Effector memory CD8-positive, alpha-beta T cell (primary cell): ENCODE measurements at regions not wholly inside any gene's neighbourhood (a gene's known extent, or its start where the extent isn't known, plus 50 kb on each side); places are given as distances from the start of the nearest gene placed in this dataset.
A peak's percentile ranks its signal among the peaks of the same experiment; 100 is the strongest.
"Not testable (repeated sequence)": the region's sequence is repeated elsewhere in the genome, so short reads cannot be mapped to it uniquely, and the experiment has no call there.

ENCODE experiments used
- ATAC-seq: fragments of 150-1000 bp; cut with Tn5 transposase; replicated peaks from 2 replicates; pipeline ENCODE4 v1.10.0; 2021; ENCODE audit warnings: mild to moderate bottlenecking, moderate library complexity
- DNase-seq, 3 experiments: peaks; one replicate each; pipeline ENCODE4 v3.0.0; 2021
- H3K27ac Mint-ChIP-seq, 2 donors: one replicate each; pipeline ENCODE4 v1.8.0; 2022; ENCODE audit warnings: mild to moderate bottlenecking in 2 of 2, mixed read lengths in 2 of 2, moderate library complexity in 2 of 2
- H3K27me3 Mint-ChIP-seq, 2 donors: one replicate each; pipeline ENCODE4 v1.8.0; 2022; ENCODE audit warnings: mixed read lengths in 2 of 2
- H3K36me3 Mint-ChIP-seq: one replicate; pipeline ENCODE4 v1.8.0; 2022; ENCODE audit warnings: mild to moderate bottlenecking, moderate library complexity, mixed read lengths; ENCODE audit not compliant: insufficient read depth
- H3K4me1 Mint-ChIP-seq, 2 donors: one replicate each; pipeline ENCODE4 v1.8.0; 2022; ENCODE audit warnings: low read depth in 2 of 2, mixed read lengths in 2 of 2
- H3K4me3 Mint-ChIP-seq, 2 donors: one replicate each; pipeline ENCODE4 v1.8.0; 2022; ENCODE audit warnings: mild to moderate bottlenecking in 2 of 2, mixed read lengths in 2 of 2, moderate library complexity in 2 of 2
- H3K9me3 Mint-ChIP-seq, 2 donors: one replicate each; pipeline ENCODE4 v1.8.0; 2022; ENCODE audit warnings: mixed read lengths in 2 of 2

DNA sequence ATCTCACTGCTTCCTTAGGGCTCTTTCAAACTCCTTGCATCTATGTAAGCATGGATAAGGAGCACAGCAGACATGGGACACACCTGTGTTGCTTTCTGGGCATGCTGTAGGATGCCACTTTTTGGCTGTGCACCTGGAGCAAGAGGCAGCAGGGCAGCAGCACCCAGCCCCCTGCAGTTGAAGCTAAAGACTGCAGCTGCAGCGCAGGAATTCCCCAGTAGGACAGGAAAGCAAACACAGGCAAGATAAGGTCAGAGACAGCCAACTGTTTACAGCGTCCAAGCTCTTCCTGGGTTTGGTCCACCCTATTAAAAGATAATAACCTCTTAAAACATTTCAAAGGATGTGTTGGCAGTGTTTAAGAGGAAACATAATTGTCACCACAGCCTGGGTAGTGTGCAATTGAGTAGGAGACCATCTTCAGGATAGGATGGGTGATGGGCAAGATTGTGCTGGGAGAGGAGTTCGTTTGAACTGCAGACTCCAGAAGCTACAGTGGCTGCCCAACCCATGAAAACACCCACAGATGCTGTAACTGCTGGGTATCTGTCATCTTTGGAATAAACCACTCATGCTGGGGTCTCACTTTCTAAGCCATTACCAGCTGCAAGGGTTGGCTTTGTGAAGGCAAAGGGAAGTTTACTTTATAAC lies 242.3 kb upstream of the PLGLB1 start:
- not testable (repeated sequence) for H3K36me3 Mint-ChIP-seq, DNase-seq, H3K4me3 Mint-ChIP-seq, H3K9me3 Mint-ChIP-seq, H3K27me3 Mint-ChIP-seq, ATAC-seq, H3K27ac Mint-ChIP-seq, H3K4me1 Mint-ChIP-seq

DNA sequence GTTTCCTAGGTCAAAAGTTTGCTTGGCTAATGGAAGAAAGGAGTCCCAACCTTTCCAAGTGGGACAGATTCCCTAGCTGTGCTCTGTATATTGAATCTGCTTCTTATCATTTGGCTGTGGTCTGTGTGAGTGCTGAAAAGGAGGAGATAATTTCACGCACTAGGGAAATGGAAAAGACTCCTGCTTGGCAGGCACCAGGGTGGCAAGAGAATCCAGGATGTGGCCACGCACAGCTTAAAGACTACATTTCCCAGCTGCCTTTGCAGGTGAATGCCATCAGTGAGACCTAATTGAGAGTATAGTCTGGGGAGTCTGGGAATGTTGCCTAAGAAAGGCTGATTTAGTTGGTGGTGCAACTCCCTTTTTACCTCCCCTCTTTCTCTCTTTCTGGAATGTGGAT lies 253.5 kb upstream of the PLGLB1 start:
- H3K9me3 Mint-ChIP-seq, H3K27me3 Mint-ChIP-seq, H3K4me1 Mint-ChIP-seq, H3K4me3 Mint-ChIP-seq, ATAC-seq, DNase-seq, H3K27ac Mint-ChIP-seq, H3K36me3 Mint-ChIP-seq: not testable (repeated sequence)

DNA sequence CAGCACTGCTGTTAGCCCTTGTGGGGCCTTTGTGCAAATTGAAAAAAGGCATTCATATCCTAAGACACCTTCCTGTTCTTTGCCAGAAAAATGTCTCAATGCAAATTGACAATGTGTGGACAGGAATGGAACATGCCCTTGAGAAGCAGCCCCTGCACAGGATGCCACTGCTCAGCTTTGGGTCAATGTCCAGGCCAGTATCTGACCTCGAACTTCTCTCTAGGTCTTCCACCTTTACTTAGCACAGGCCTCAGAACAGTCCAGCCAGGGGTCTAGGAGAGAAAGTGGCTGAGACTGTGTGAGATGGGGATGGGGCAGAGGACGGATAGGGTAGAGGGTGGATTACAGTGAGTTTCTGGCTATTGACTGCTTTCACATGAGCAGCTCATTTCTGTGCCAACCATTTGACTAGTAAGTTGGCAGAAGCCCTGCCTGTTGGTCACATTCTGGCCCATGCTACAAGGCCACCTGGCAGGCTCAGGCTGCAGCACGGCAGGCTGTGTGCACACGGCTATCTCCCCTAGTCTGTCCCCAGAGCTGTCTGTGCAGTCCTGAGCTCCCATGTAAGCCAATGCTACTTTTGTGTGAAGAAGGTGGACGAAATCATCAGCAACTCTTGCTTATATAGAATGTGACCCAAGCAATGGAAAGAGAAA lies 254.5 kb upstream of the PLGLB1 start:
- not testable (repeated sequence) for H3K4me3 Mint-ChIP-seq, H3K9me3 Mint-ChIP-seq, DNase-seq, ATAC-seq, H3K27me3 Mint-ChIP-seq, H3K36me3 Mint-ChIP-seq, H3K4me1 Mint-ChIP-seq, H3K27ac Mint-ChIP-seq

DNA sequence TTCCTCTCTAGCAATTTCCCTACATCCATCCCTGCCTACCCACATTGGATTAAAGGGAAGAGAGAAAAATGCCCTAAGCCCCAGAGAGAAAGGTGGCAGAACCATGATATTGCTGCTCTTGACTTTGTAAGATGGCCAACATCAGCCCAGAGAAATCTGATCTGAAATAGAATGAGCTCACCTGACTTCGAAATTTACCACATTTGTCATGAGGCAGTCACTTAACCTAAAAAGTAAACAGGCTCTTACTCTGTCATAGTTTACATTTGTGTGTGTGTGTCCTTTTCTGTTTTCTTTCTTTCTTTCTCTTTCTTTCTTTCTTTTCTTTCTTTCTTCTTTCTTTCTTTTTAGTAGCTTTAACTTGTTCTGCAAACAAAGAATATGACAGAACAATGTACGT lies 255.0 kb upstream of the PLGLB1 start:
- H3K4me3 Mint-ChIP-seq, result not testable (repeated sequence)

DNA sequence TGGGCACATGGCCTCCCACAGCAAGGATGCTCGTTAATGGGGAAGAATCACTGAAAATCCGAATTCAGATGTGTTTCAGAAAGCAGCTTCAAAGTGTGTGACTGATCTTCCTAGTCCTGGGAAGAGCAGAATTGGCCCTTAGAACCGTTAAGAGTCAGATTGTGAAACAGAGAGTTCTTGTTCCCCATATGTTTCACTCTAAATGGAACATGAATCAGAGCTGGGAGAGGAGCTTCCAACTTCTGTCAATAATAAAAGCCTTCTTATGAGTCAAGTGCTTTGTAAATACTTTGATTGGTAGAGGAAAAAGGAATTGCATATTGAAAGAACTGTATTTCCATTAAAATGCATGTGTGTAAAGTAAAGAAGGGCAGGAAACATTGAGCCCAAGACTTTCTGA lies 256.1 kb upstream of the PLGLB1 start:
- not testable (repeated sequence) for H3K4me1 Mint-ChIP-seq, DNase-seq, H3K4me3 Mint-ChIP-seq, ATAC-seq, H3K36me3 Mint-ChIP-seq, H3K27ac Mint-ChIP-seq, H3K27me3 Mint-ChIP-seq, H3K9me3 Mint-ChIP-seq

More for the DNA sequence above, 255.0 kb upstream of the PLGLB1 start:
- not testable (repeated sequence) for H3K9me3 Mint-ChIP-seq, DNase-seq, H3K36me3 Mint-ChIP-seq, H3K4me1 Mint-ChIP-seq, H3K27me3 Mint-ChIP-seq, H3K27ac Mint-ChIP-seq, ATAC-seq

DNA sequence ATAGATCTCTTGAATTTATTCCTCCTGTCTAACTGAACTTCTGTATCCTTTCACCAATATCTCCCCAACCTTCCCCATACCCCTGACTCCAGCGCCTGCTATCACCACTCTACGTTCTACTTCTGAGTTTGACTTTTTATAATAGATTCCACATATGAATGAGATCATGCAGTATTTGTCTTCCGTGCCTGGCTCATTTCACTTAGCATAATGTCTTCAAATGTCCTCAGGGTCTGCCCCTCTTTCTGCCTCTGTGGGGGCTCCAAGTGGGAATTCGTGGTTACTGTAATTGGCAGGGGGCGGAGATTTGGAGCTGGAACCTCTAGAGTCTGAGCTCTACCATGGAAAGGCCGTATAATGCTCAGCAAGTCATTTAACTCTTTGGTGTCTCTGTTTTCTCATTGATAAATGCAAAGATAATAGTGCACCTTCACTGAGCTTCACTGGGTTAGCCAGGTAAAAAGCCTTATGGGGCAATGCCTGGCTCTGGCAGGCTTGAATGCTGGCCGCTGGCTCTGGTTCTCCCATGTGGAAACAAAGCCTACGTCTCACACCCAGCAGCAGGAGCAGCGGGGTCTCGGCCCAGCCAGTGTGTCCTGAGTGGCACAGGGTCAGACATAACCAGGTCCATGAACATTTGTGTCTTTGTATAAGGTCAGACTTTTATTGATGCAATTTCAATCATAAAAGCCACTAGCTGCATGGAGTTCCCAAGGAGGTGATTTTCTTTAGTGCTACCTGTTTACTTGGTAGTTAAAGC lies 259.1 kb upstream of the PLGLB1 start:
- H3K36me3 Mint-ChIP-seq, H3K27me3 Mint-ChIP-seq, DNase-seq, H3K4me3 Mint-ChIP-seq, H3K4me1 Mint-ChIP-seq, ATAC-seq, H3K27ac Mint-ChIP-seq, H3K9me3 Mint-ChIP-seq: not testable (repeated sequence)

DNA sequence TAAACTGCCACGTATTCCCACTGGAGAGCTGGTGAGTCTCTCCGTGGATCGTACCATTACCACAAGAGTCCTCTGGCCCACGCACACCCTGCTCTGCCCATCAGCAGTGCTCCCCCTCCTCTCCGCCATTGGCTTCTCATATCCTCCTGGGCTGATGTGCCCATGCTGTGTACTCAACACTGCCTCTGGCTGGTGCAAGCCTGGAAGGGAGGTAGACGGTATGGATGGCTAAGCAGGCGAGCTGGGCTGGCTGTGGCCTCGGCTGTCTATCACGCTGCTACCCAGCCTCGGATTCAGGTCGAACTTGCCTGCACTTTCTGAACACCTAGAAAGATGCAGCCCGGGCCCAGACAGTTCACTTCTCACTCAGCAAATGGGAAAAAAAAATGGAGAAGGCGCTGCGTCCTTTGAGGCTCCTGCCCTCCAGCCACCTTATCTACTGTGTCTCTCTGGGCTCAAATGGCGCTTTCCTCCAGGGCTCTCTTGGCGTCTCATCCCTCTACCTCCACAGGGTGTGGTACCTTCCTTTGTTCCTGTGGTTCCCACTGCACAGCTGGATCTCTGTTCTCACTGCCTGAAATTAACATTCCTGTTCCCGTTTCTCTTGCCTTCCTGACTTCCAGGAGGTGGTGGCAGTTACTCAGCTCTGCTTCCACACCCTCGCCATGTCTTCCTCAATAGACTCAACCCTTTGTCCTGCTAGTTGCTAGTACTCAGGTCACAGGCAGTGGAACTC lies 262.3 kb upstream of the PLGLB1 start:
- not testable (repeated sequence) for DNase-seq, ATAC-seq, H3K27ac Mint-ChIP-seq, H3K36me3 Mint-ChIP-seq, H3K4me1 Mint-ChIP-seq, H3K4me3 Mint-ChIP-seq, H3K27me3 Mint-ChIP-seq, H3K9me3 Mint-ChIP-seq

DNA sequence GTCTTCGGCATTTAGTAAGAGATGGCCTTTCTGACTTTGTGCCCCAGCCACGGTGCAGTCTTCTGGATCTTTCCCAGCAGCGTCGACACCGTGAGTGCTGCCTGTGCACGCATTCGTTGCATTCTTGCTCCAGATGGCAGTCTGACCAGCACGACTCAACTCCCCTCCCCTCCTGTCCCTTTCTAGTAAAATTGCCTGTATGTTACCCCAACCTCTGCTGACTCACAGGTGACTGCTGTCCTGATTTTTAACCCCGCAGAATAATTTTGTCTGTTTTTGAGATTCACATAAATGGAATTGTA lies 262.8 kb upstream of the PLGLB1 start:
- not testable (repeated sequence) for H3K9me3 Mint-ChIP-seq, H3K27ac Mint-ChIP-seq, H3K4me3 Mint-ChIP-seq, DNase-seq, H3K36me3 Mint-ChIP-seq, H3K4me1 Mint-ChIP-seq, H3K27me3 Mint-ChIP-seq, ATAC-seq

DNA sequence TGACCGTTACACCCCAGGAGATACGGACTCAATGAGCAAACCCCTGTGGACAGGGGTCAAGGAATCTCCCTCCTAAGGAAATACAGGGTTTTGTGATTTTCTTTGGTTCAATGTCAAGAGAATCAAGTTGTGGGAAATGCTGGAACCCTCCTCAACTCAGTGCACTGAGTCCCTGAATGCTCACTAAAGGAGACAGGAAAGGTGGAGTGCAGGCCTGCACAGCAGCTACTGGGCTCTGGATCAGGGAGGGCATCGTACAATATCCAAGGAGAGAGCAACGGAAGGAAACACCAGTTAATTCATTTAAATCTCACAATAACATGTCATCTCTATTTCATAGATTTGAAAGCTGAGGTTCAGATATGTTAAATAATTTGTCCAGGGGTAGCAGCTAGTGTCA lies 263.5 kb upstream of the PLGLB1 start:
- not testable (repeated sequence) for H3K27ac Mint-ChIP-seq, H3K27me3 Mint-ChIP-seq, H3K9me3 Mint-ChIP-seq, H3K4me1 Mint-ChIP-seq, H3K36me3 Mint-ChIP-seq, H3K4me3 Mint-ChIP-seq, DNase-seq, ATAC-seq

DNA sequence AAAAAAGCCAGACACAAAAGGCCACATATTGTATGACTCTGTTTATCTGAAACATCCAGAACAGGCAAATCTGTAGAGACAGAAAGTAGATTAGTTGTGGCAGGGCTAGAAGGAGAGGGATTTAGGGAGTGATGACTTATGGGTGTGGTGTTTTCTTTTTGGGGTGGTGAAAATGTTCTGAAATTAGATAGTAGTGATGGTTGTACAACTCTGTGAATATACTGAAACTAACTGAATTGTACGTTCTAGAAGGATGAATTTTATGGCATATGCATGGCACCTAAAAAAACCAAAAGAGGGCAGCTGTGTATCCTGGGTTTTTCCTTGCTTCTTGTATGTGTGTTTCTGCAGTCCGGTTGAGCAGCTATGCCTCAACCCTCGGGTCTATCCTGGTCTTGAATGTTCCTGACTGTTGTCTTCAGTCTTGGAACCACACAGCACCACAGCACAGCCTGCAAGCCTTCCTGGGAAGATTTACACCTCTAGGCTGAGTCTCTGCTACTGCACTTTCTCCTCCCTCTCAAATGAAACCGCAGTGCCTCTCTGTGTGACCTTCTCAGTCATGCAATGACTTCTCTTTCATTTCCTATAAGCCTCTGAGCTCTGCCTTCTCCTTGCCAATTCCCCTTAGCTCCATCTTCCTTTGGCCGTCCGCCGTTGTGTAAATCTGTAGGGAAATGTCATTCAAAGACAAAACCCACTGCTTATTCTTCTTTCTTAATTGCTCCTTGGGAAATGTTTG lies 269.1 kb upstream of the PLGLB1 start:
- H3K36me3 Mint-ChIP-seq, H3K4me1 Mint-ChIP-seq, DNase-seq, H3K4me3 Mint-ChIP-seq, H3K9me3 Mint-ChIP-seq, H3K27ac Mint-ChIP-seq, H3K27me3 Mint-ChIP-seq: not testable (repeated sequence)
- ATAC-seq, result peak; percentile 59

DNA sequence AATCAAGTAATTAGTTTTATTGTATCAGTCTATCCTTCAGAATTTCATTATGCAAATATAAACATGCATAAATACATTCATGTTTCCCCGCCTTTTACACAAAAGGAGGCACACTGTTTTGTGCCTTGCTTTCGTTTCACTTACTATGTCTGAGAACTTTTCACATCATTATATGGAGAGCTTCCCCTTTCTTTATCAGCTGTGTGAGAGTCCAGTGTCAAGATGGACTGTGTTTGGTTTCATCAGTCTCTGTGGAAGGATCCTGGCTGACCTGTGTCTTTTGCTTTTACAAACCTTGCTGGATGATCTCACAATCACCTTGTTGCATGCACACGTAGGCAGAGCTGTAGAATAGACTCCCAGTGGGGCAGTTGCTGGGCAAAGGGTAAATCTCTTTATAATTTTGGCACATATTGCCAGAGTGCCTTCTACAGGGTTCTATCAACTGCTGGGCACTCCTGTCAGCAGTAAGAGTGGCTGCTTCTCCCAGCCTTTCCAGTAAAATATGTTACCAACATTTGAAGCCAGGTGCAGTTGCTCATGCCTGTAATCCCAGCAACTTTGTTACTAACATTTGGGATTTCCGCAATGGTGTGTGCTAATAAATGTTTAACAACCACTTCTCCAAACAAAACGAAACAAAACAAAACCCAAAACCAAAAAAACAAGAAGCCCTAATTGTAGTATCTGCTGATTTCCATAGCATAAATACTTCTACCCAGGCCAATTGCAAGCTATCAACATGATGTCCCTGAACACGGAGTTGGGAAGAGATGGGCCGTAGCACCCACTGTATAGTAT lies 270.0 kb upstream of the PLGLB1 start:
- H3K4me1 Mint-ChIP-seq, H3K27ac Mint-ChIP-seq, H3K36me3 Mint-ChIP-seq, H3K4me3 Mint-ChIP-seq, ATAC-seq, DNase-seq, H3K9me3 Mint-ChIP-seq, H3K27me3 Mint-ChIP-seq: not testable (repeated sequence)

DNA sequence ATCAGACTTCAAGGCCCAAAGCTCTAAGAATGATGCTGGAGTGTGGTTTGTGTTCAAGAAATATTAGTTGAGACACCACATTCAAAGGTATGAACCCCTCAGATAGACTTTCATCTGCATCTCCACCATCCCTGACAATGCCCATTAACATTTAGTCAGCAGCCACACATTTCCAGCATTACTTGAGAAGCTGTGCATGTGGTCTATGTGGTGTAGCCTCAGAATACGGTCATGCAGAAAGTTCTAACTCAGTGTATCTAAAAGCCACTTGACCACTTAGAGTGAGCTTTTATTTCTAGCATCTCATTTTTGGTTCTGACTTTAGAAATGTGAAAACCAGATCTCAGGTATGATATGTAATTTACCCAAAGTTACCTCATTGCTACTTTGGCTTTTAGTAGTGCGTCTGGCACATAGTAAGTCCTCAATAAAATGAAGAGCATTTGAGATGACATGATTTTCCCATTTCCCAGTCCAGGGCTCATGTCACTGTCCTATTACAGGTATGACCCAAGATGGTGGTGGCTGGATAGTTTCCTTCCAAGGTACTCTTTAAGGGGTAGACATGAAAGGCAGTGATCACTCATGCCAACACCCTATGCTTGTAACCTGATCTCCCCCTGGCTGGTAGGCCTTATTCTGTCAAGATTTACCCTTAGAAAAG lies 272.4 kb upstream of the PLGLB1 start:
- not testable (repeated sequence) for DNase-seq, H3K4me1 Mint-ChIP-seq, H3K27me3 Mint-ChIP-seq, H3K36me3 Mint-ChIP-seq, H3K4me3 Mint-ChIP-seq, H3K9me3 Mint-ChIP-seq, H3K27ac Mint-ChIP-seq, ATAC-seq
